GM21381 (cell line): ENCODE measurements at regions not wholly inside any gene's neighbourhood (a gene's known extent, or its start where the extent isn't known, plus 50 kb on each side); places are given as distances from the start of the nearest gene placed in this dataset.
"Not testable (repeated sequence)": the region's sequence is repeated elsewhere in the genome, so short reads cannot be mapped to it uniquely, and the experiment has no call there.

Experiments used
- ATAC-seq: cut with Tn5 transposase; IDR thresholded peaks from one replicate; pipeline ENCODE4 v1.9.1; 2021; ENCODE audit warnings: mild to moderate bottlenecking, moderate library complexity; ENCODE audit not compliant: unreplicated experiment

- not testable (repeated sequence) for ATAC-seq
Observed at GRCh38 chr2:107535905-107536689, 290.6 kb upstream of the RGPD4 start.

GRCh38 chr2:107542314-107542740 is 284.4 kb upstream of the RGPD4 start:
- no peak for ATAC-seq

- no peak for ATAC-seq
Observed at GRCh38 chr2:107543793-107544192, 282.9 kb upstream of the RGPD4 start.

GRCh38 chr2:107545066-107545465 is 281.6 kb upstream of the RGPD4 start:
- ATAC-seq = no peak

GRCh38 chr2:107545851-107546250 is 280.8 kb upstream of the RGPD4 start:
- no peak for ATAC-seq

- no peak for ATAC-seq
Observed at GRCh38 chr2:107548216-107548615, 278.5 kb upstream of the RGPD4 start.

GRCh38 chr2:107553046-107553445 is 273.6 kb upstream of the RGPD4 start:
- ATAC-seq = no peak

- ATAC-seq = no peak
Observed at GRCh38 chr2:107553539-107553938, 273.2 kb upstream of the RGPD4 start.

GRCh38 chr2:107556038-107556627 is 270.6 kb upstream of the RGPD4 start:
- ATAC-seq = no peak

GRCh38 chr2:107558295-107558694 is 268.4 kb upstream of the RGPD4 start:
- no peak for ATAC-seq

- ATAC-seq = no peak
Observed at GRCh38 chr2:107569496-107569895, 257.2 kb upstream of the RGPD4 start.

- ATAC-seq = no peak
Observed at GRCh38 chr2:107570876-107571275, 255.8 kb upstream of the RGPD4 start.

GRCh38 chr2:107572890-107573289 is 253.8 kb upstream of the RGPD4 start:
- not testable (repeated sequence) for ATAC-seq

GRCh38 chr2:107576991-107577390 is 249.7 kb upstream of the RGPD4 start:
- no peak for ATAC-seq

GRCh38 chr2:107582487-107582886 is 244.2 kb upstream of the RGPD4 start:
- no peak for ATAC-seq

- ATAC-seq = no peak
Observed at GRCh38 chr2:107584577-107584976, 242.1 kb upstream of the RGPD4 start.

GRCh38 chr2:107585851-107586250 is 240.8 kb upstream of the RGPD4 start:
- no peak for ATAC-seq

GRCh38 chr2:107588181-107588580 is 238.5 kb upstream of the RGPD4 start:
- ATAC-seq = no peak

- no peak for ATAC-seq
Observed at GRCh38 chr2:107589079-107589491, 237.6 kb upstream of the RGPD4 start.

- ATAC-seq = no peak
Observed at GRCh38 chr2:107591561-107592279, 235.0 kb upstream of the RGPD4 start.

- no peak for ATAC-seq
Observed at GRCh38 chr2:107592280-107592624, 234.4 kb upstream of the RGPD4 start.

- ATAC-seq = no peak
Observed at GRCh38 chr2:107595285-107595684, 231.4 kb upstream of the RGPD4 start.
